Fibroblast of peridontal ligament (primary cell): ENCODE measurements at regions not wholly inside any gene's neighbourhood (a gene's known extent, or its start where the extent isn't known, plus 50 kb on each side); places are given as distances from the start of the nearest gene placed in this dataset.

Source experiments
- DNase-seq: peaks from one replicate; pipeline ENCODE4 v3.0.0-alpha.2; 2010; ENCODE audit errors: extremely low read depth

DNA sequence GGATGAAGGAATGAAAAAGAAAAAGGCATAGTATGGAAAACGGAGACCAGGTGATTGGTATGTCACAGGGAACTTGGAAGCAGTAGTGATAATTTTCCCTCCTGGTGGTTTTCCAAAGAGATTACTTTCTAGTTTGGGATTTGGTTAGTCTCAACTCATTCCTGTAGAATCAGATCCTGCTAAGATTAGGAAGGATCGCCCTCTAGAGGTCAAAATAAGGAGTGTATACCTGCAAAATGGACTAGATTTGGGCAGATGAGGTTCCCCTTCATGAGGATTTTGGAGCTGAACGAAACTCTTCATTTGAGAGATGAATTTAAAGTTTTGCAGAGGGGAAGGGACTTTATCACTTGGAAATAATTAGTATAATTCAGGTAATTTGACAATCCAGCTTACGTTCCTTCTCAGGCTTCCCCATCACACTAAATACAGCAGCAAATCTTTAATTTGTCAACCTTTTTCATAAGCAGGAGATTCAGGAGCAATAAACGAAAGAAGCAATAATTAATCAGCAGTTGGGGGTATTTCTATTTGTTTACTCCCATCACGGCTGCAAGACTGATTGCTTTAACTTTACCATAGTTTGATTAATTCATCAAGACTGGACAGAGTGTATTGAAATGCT lies 65.2 kb downstream of the CCDC195 start:
- DNase-seq: peak; percentile 78

DNA sequence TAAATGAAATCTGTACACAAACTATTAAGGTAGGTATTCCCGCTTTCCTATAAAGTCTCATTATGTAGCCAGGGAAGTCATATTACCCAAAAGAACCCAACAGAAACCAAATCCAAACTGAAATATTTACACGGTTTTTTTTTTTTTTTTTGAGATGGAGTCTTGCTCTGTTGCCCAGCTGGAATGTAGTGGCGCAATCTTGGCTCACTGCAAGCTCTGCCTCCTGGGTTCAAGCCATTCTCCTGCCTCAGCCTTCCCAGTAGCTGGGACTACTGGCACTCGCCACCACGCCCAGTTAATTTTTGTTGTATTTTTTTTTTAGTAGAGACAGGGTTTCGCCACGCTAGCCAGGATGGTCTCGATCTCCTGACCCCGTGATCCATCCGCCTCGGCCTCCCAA lies 62.5 kb upstream of the CUL3 start:
- peak; percentile 9 for DNase-seq

- peak; percentile 39 for DNase-seq
Measured at GRCh38 chr2:224646242-224646846, 61.2 kb upstream of the CUL3 start.

DNA sequence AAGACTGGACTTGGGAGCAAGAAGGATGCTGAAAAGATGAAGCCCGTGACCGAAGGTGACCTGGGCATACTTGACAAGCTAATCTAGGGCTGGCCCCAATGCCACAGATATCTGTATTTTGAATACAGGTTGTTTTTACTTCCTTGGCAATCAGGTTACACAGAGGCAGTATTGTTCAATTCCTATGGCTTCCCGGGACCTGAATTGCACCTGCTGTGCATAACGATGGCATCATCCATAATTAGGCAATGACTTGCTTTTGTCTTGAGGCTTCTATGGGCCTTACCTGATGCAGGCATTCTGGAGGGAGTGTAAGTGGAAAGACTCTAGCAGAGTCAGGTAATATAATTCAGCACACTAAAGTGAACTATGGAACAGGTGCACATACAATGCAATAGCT lies 60.6 kb upstream of the CUL3 start:
- no peak for DNase-seq

- DNase-seq: no peak
Measured at GRCh38 chr2:224640679-224641078, 55.5 kb upstream of the CUL3 start.

- no peak for DNase-seq
Measured at GRCh38 chr2:224638301-224638823, 53.2 kb upstream of the CUL3 start.
